GM23248 (cell line): ENCODE measurements at regions not wholly inside any gene's neighbourhood (a gene's known extent, or its start where the extent isn't known, plus 50 kb on each side); places are given as distances from the start of the nearest gene placed in this dataset.
A peak's percentile ranks its signal among the peaks of the same experiment; 100 is the strongest.
"Not testable (repeated sequence)": the region's sequence is repeated elsewhere in the genome, so short reads cannot be mapped to it uniquely, and the experiment has no call there.

Source experiments
- DNase-seq: peaks from one replicate; pipeline ENCODE4 v3.0.0-alpha.2; 2015
- H2AFZ ChIP-seq: fragments of 200-600 bp; sonication (generic); 2 replicates; pipeline ENCODE4 v1.6.1; 2016; ENCODE audit warnings: antibody characterized with exemption
- H3F3A ChIP-seq: fragments of 200-600 bp; sonication (generic); 2 replicates; pipeline ENCODE4 v1.6.1; 2016; ENCODE audit warnings: mild to moderate bottlenecking, antibody characterized with exemption, mixed run types; ENCODE audit not compliant: insufficient read depth
- H3K27ac ChIP-seq: fragments of 200-600 bp; sonication (generic); 2 replicates; pipeline ENCODE4 v1.5.1; 2016; ENCODE audit warnings: mild to moderate bottlenecking
- H3K27me3 ChIP-seq: fragments of 200-600 bp; sonication (generic); replicated peaks from 2 replicates; pipeline ENCODE4 v1.6.1; 2016; ENCODE audit warnings: mild to moderate bottlenecking; ENCODE audit not compliant: insufficient read depth
- H3K36me3 ChIP-seq: fragments of 200-600 bp; sonication (generic); 2 replicates; pipeline ENCODE4 v1.6.1; 2016; ENCODE audit warnings: low read depth, mild to moderate bottlenecking
- H3K4me1 ChIP-seq: fragments of 200-600 bp; sonication (generic); 2 replicates; pipeline ENCODE4 v1.6.1; 2016; ENCODE audit warnings: mild to moderate bottlenecking; ENCODE audit not compliant: insufficient read depth
- H3K4me2 ChIP-seq: fragments of 200-600 bp; sonication (generic); one replicate; pipeline ENCODE4 v1.6.1; 2016; ENCODE audit warnings: mild to moderate bottlenecking; ENCODE audit not compliant: unreplicated experiment
- H3K4me3 ChIP-seq: fragments of 200-600 bp; sonication (generic); 2 replicates; pipeline ENCODE4 v1.5.1; 2016; ENCODE audit warnings: mild to moderate bottlenecking
- H3K79me2 ChIP-seq: fragments of 200-600 bp; sonication (generic); 2 replicates; pipeline ENCODE4 v1.6.1; 2016; ENCODE audit warnings: mild to moderate bottlenecking; ENCODE audit not compliant: insufficient read depth
- H3K9ac ChIP-seq: fragments of 200-600 bp; sonication (generic); 2 replicates; pipeline ENCODE4 v1.6.1; 2016; ENCODE audit warnings: mild to moderate bottlenecking
- H3K9me2 ChIP-seq: fragments of 200-600 bp; sonication (generic); 2 replicates; pipeline ENCODE4 v1.6.1; 2016; ENCODE audit warnings: mixed run types, mild to moderate bottlenecking, moderate library complexity; ENCODE audit not compliant: insufficient read depth
- H3K9me3 ChIP-seq: fragments of 200-600 bp; sonication (generic); one replicate; pipeline ENCODE4 v1.6.1; 2017; ENCODE audit warnings: low read depth
- H4K20me1 ChIP-seq: fragments of 200-600 bp; sonication (generic); 2 replicates; pipeline ENCODE4 v1.6.0; 2016; ENCODE audit not compliant: insufficient read depth
- EZH2 ChIP-seq: fragments of 200-600 bp; sonication (generic); IDR thresholded peaks from 2 replicates; pipeline ENCODE4 v1.6.1; 2018; ENCODE audit warnings: antibody characterized with exemption, mild to moderate bottlenecking; ENCODE audit not compliant: insufficient read depth, poor library complexity, severe bottlenecking
- EZH2phosphoT487 ChIP-seq: fragments of 200-600 bp; sonication (generic); IDR thresholded peaks from 2 replicates; pipeline ENCODE4 v1.6.1; 2018; ENCODE audit warnings: antibody characterized with exemption, moderate library complexity, mild to moderate bottlenecking, low read depth; ENCODE audit not compliant: insufficient read depth
- WGBS, 2 experiments: methylation state at CpG; one replicate each; pipeline ENCODE4 v1.1.6; 2015 to 2017; ENCODE audit warnings: low lambda C conversion rate in 2 of 2, low coverage in 1 of 2; ENCODE audit errors: missing lambda C conversion rate in 2 of 2; 5-methylcytosine and 5-hydroxymethylcytosine counted together
- in situ Hi-C: fragments of 300-500 bp; cut with MboI; formaldehyde crosslinking; loops from 2 replicates; pipeline ENCODE4 v1.15.0; 2020

GRCh38 chrX:68978655-68979054 lies 149.8 kb downstream of the EFNB1 start:
- H3K9ac ChIP-seq = no peak overlapping the region
- TF ChIP-seq EZH2 = no peak
- no peak for TF ChIP-seq EZH2phosphoT487
- WGBS, 2 experiments = 14 to 29% methylated on average over 1 of the region's 1 CpG
- no peaks in the 10 kb centered on the region for H3K36me3 ChIP-seq
- no peak overlapping the region for H2AFZ ChIP-seq
- H3K4me3 ChIP-seq = no peak overlapping the region
- H3K9me3 ChIP-seq = no peaks in the 10 kb centered on the region
- no peaks in the 10 kb centered on the region for H3K4me1 ChIP-seq
- H3K9me2 ChIP-seq = no peaks in the 10 kb centered on the region
- H3K4me2 ChIP-seq = no peak overlapping the region
- no peaks in the 10 kb centered on the region for H3K79me2 ChIP-seq
- no peaks in the 10 kb centered on the region for H3K27me3 ChIP-seq
- no peak overlapping the region for H3K27ac ChIP-seq
- DNase-seq = no peak
- no peaks in the 10 kb centered on the region for H3F3A ChIP-seq
- no peaks in the 10 kb centered on the region for H4K20me1 ChIP-seq
- in situ Hi-C loops = no loop called here

- H3K4me2 ChIP-seq = no peak overlapping the region
- no peak overlapping the region for H3K4me3 ChIP-seq
- H3K4me1 ChIP-seq = no peaks in the 10 kb centered on the region
- H3K27ac ChIP-seq = no peak overlapping the region
- 28% methylated on average over 7 of the region's 7 CpGs; no CpG with 5 or more reads in 1 of the 2 experiments for WGBS, 2 experiments
- no peaks in the 10 kb centered on the region for H3K9me3 ChIP-seq
- DNase-seq = no peak
- H3F3A ChIP-seq = no peaks in the 10 kb centered on the region
- H4K20me1 ChIP-seq = no peaks in the 10 kb centered on the region
- no peaks in the 10 kb centered on the region for H3K9me2 ChIP-seq
- TF ChIP-seq EZH2phosphoT487 (no peak), EZH2 (no peak)
- H3K79me2 ChIP-seq = no peaks in the 10 kb centered on the region
- H3K27me3 ChIP-seq = no peaks in the 10 kb centered on the region
- no peak overlapping the region for H3K9ac ChIP-seq
- H3K36me3 ChIP-seq = no peaks in the 10 kb centered on the region
- in situ Hi-C loops = no loop called here
- H2AFZ ChIP-seq = no peak overlapping the region
These were observed 149.4 kb downstream of the EFNB1 start for GRCh38 chrX:68978255-68978654.

GRCh38 chrX:68953331-68953730 lies 124.5 kb downstream of the EFNB1 start:
- WGBS, 2 experiments = 55 to 75% methylated on average over 2 to 4 of the region's 6 CpGs
- H3K27me3 ChIP-seq = no peaks in the 10 kb centered on the region
- H4K20me1 ChIP-seq = no peaks in the 10 kb centered on the region
- no peaks in the 10 kb centered on the region for H3K36me3 ChIP-seq
- no peak overlapping the region for H3K27ac ChIP-seq
- TF ChIP-seq EZH2 (no peak), EZH2phosphoT487 (no peak)
- H3K9me2 ChIP-seq = no peaks in the 10 kb centered on the region
- no peak overlapping the region for H3K9ac ChIP-seq
- no peaks in the 10 kb centered on the region for H3K4me1 ChIP-seq
- no peak overlapping the region for H3K4me3 ChIP-seq
- no peaks in the 10 kb centered on the region for H3F3A ChIP-seq
- peak; percentile 47 for DNase-seq
- no peaks in the 10 kb centered on the region for H3K9me3 ChIP-seq
- no peak overlapping the region for H2AFZ ChIP-seq
- H3K79me2 ChIP-seq = no peaks in the 10 kb centered on the region
- H3K4me2 ChIP-seq = no peak overlapping the region
- in situ Hi-C loops = no loop called here

- H2AFZ ChIP-seq, H3K4me2 ChIP-seq, H3K4me3 ChIP-seq, H3K27me3 ChIP-seq, H4K20me1 ChIP-seq, H3K4me1 ChIP-seq, DNase-seq, in situ Hi-C loops, H3K9ac ChIP-seq, H3K9me3 ChIP-seq, H3K79me2 ChIP-seq, H3F3A ChIP-seq, H3K27ac ChIP-seq, H3K36me3 ChIP-seq, H3K9me2 ChIP-seq: not testable (repeated sequence)
- 80 to 82% methylated on average over 13 to 27 of the region's 32 CpGs for WGBS, 2 experiments
These were observed 123.3 kb downstream of the EFNB1 start for GRCh38 chrX:68951942-68952619.

GRCh38 chrX:68950937-68951336 lies 122.1 kb downstream of the EFNB1 start:
- 43 to 46% methylated on average over 2 of the region's 2 CpGs for WGBS, 2 experiments
- Histone ChIP-seq H3K9ac (no peak overlapping the region), H3K9me3 (no peaks in the 10 kb centered on the region), H3K4me3 (no peak overlapping the region), H3K36me3 (no peaks in the 10 kb centered on the region), H3K27me3 (no peaks in the 10 kb centered on the region), H4K20me1 (no peaks in the 10 kb centered on the region), H3K4me2 (no peak overlapping the region), H2AFZ (no peak overlapping the region), H3F3A (no peaks in the 10 kb centered on the region), H3K27ac (no peak overlapping the region), H3K4me1 (no peaks in the 10 kb centered on the region), H3K9me2 (no peaks in the 10 kb centered on the region), H3K79me2 (no peaks in the 10 kb centered on the region)
- in situ Hi-C loops = no loop called here
- DNase-seq = no peak
- TF ChIP-seq EZH2 (no peak), EZH2phosphoT487 (no peak)
